Peyer's patch (tissue), 4 donors: ENCODE measurements at regions not wholly inside any gene's neighbourhood (a gene's known extent, or its start where the extent isn't known, plus 50 kb on each side); places are given as distances from the start of the nearest gene placed in this dataset.

ENCODE experiments used
- DNase-seq, 3 donors: peaks; one replicate each; pipeline ENCODE4 v3.0.0-alpha.2; 2017 to 2019
- H3K27ac ChIP-seq, 4 donors: fragments of 200-600 bp; sonication (generic); one replicate each; pipeline ENCODE4 v1.5.1; 2016 to 2019
- H3K27me3 ChIP-seq, 2 donors: fragments of 200-600 bp; sonication (generic); one replicate each; pipeline ENCODE4 v1.5.1; 2019
- H3K36me3 ChIP-seq, 3 donors: fragments of 200-600 bp; sonication (generic); one replicate each; pipeline ENCODE4 v1.5.1; 2016 to 2019
- H3K4me1 ChIP-seq, 4 donors: fragments of 200-600 bp; sonication (generic); one replicate each; pipeline ENCODE4 v1.5.1; 2016 to 2019
- H3K4me3 ChIP-seq, 4 donors: fragments of 200-600 bp; sonication (generic); 1 replicate in 3 of 4; 2 replicates in 1 of 4; pipeline ENCODE4 v1.5.1; 2016 to 2019; ENCODE audit warnings: mild to moderate bottlenecking in 1 of 4
- H3K9me3 ChIP-seq, 4 donors: fragments of 200-600 bp; sonication (generic); one replicate each; pipeline ENCODE4 v1.5.1; 2016 to 2019; ENCODE audit warnings: mild to moderate bottlenecking in 1 of 4
- CTCF ChIP-seq, 6 experiments: fragments of 450-650 bp in 4 of 6; fragments of 200-600 bp in 2 of 6; sonication (generic) in 1 of 6; IDR thresholded peaks; one replicate each; pipeline ENCODE4 v1.5.1; 2017 to 2019; ENCODE audit warnings: antibody characterized with exemption in 6 of 6, mild to moderate bottlenecking in 3 of 6, moderate library complexity in 1 of 6
- POLR2A ChIP-seq, 2 donors: fragments of 450-650 bp; IDR thresholded peaks; one replicate each; pipeline ENCODE4 v1.5.1; 2017; ENCODE audit warnings: antibody characterized with exemption in 2 of 2, mild to moderate bottlenecking in 2 of 2, moderate library complexity in 2 of 2

- H3K9me3 ChIP-seq, result no peaks in the 10 kb centered on the region
- no peak for DNase-seq
- no peak overlapping the region for H3K27ac ChIP-seq
- TF ChIP-seq CTCF (IDR thresholded peaks at IDR 0.05) (no peak), POLR2A (IDR thresholded peaks at IDR 0.05) (no peak)
- H3K4me3 ChIP-seq, result no peak overlapping the region
- no peaks in the 10 kb centered on the region for H3K4me1 ChIP-seq
- H3K36me3 ChIP-seq, result no peaks in the 10 kb centered on the region
- no peaks in the 10 kb centered on the region for H3K27me3 ChIP-seq
Measured at GRCh38 chr3:177881351-177881750, 654.9 kb upstream of the KCNMB2 start.

GRCh38 chr3:177882124-177882648 is 654.0 kb upstream of the KCNMB2 start:
- no peak overlapping the region for H3K4me3 ChIP-seq
- H3K9me3 ChIP-seq, result no peaks in the 10 kb centered on the region
- no peak for DNase-seq
- no peaks in the 10 kb centered on the region for H3K27me3 ChIP-seq
- H3K27ac ChIP-seq, result no peak overlapping the region
- TF ChIP-seq POLR2A (IDR thresholded peaks at IDR 0.05), result no peak
- no peak for TF ChIP-seq CTCF (IDR thresholded peaks at IDR 0.05)
- no peaks in the 10 kb centered on the region for H3K36me3 ChIP-seq
- H3K4me1 ChIP-seq, result no peaks in the 10 kb centered on the region

GRCh38 chr3:177883091-177883490 is 653.1 kb upstream of the KCNMB2 start:
- DNase-seq, result no peak
- Histone ChIP-seq H3K27ac (no peak overlapping the region), H3K9me3 (no peaks in the 10 kb centered on the region), H3K4me1 (no peaks in the 10 kb centered on the region), H3K27me3 (no peaks in the 10 kb centered on the region), H3K4me3 (no peak overlapping the region), H3K36me3 (no peaks in the 10 kb centered on the region)
- no peak for TF ChIP-seq POLR2A (IDR thresholded peaks at IDR 0.05)
- TF ChIP-seq CTCF (IDR thresholded peaks at IDR 0.05), result no peak

- Histone ChIP-seq H3K27me3 (no peaks in the 10 kb centered on the region), H3K36me3 (no peaks in the 10 kb centered on the region), H3K27ac (no peak overlapping the region), H3K9me3 (no peaks in the 10 kb centered on the region), H3K4me3 (no peak overlapping the region), H3K4me1 (no peaks in the 10 kb centered on the region)
- no peak for DNase-seq
- no peak for TF ChIP-seq CTCF (IDR thresholded peaks at IDR 0.05)
- no peak for TF ChIP-seq POLR2A (IDR thresholded peaks at IDR 0.05)
Measured at GRCh38 chr3:177883957-177884356, 652.3 kb upstream of the KCNMB2 start.

- Histone ChIP-seq H3K36me3 (no peaks in the 10 kb centered on the region), H3K4me1 (no peaks in the 10 kb centered on the region), H3K4me3 (no peak overlapping the region), H3K27me3 (no peaks in the 10 kb centered on the region), H3K9me3 (no peaks in the 10 kb centered on the region), H3K27ac (no peak overlapping the region)
- no peak for TF ChIP-seq CTCF (IDR thresholded peaks at IDR 0.05)
- DNase-seq, result no peak
Measured at GRCh38 chr3:177885063-177885462, 651.2 kb upstream of the KCNMB2 start.

- DNase-seq, result no peak
- no peak overlapping the region for H3K27ac ChIP-seq
- TF ChIP-seq CTCF (IDR thresholded peaks at IDR 0.05) (no peak), POLR2A (IDR thresholded peaks at IDR 0.05) (no peak)
- no peak overlapping the region for H3K4me3 ChIP-seq
- H3K27me3 ChIP-seq, result no peaks in the 10 kb centered on the region
- no peaks in the 10 kb centered on the region for H3K9me3 ChIP-seq
- H3K4me1 ChIP-seq, result no peaks in the 10 kb centered on the region
- H3K36me3 ChIP-seq, result no peaks in the 10 kb centered on the region
Measured at GRCh38 chr3:177886501-177886900, 649.7 kb upstream of the KCNMB2 start.
